Prostate gland (tissue), 2 donors: ENCODE measurements at regions not wholly inside any gene's neighbourhood (a gene's known extent, or its start where the extent isn't known, plus 50 kb on each side); places are given as distances from the start of the nearest gene placed in this dataset.

Source experiments
- DNase-seq: peaks from one replicate; pipeline ENCODE4 v3.0.0-alpha.2; 2019; ENCODE audit warnings: low spot score
- H3K27ac ChIP-seq, 2 donors: fragments of 200-600 bp; sonication (generic); 2 replicates each; pipeline ENCODE4 v1.5.1; 2017 to 2019
- H3K27me3 ChIP-seq: fragments of 200-600 bp; sonication (generic); replicated peaks from 2 replicates; pipeline ENCODE4 v1.5.1; 2019; ENCODE audit not compliant: insufficient read depth
- H3K36me3 ChIP-seq, 2 donors: fragments of 200-600 bp; sonication (generic); 1 replicate in 1 of 2; 2 replicates in 1 of 2; pipeline versions ENCODE4 v1.5.1 to v1.8.1; 2017 to 2019
- H3K4me1 ChIP-seq: fragments of 200-600 bp; sonication (generic); replicated peaks from 2 replicates; pipeline ENCODE4 v1.5.1; 2019
- H3K4me3 ChIP-seq, 2 donors: fragments of 200-600 bp; sonication (generic); 2 replicates each; pipeline ENCODE4 v1.5.1; 2017 to 2019
- H3K9me3 ChIP-seq: fragments of 200-600 bp; sonication (generic); 2 replicates; pipeline ENCODE4 v1.5.1; 2017
- POLR2A ChIP-seq: fragments of 450-650 bp; IDR thresholded peaks from one replicate; pipeline ENCODE4 v1.6.1; 2016; ENCODE audit warnings: antibody characterized with exemption, mild to moderate bottlenecking
- POLR2AphosphoS5 ChIP-seq: sonication (generic); formaldehyde crosslinking; IDR thresholded peaks from one replicate; pipeline ENCODE4 v1.6.1; 2017; ENCODE audit warnings: antibody characterized with exemption
- WGBS: methylation state at CpG from one replicate; pipeline ENCODE4 v1.1.5; 2018; 5-methylcytosine and 5-hydroxymethylcytosine counted together
- intact Hi-C: fragments of 100-400 bp; cut with DNase I; formaldehyde crosslinking; loops from one replicate; pipeline ENCODE4 v1.14.2; 2022
- TF ChIP-seq, protein P1 (sequence below), 4 experiments: fragments of 200-600 bp in 2 of 4; fragments of 450-650 bp in 2 of 4; sonication (generic) in 2 of 4; IDR thresholded peaks; 1 replicate in 3 of 4; 2 replicates in 1 of 4; pipeline ENCODE4 v1.5.1; 2016 to 2019; ENCODE audit warnings: antibody characterized with exemption in 4 of 4, mild to moderate bottlenecking in 2 of 4, moderate library complexity in 2 of 4

- H3K36me3 ChIP-seq = no peaks in the 10 kb centered on the region
- TF ChIP-seq POLR2A = no peak
- H3K9me3 ChIP-seq = no peaks in the 10 kb centered on the region
- H3K4me3 ChIP-seq = no peak overlapping the region
- H3K27me3 ChIP-seq = no peaks in the 10 kb centered on the region
- no peak overlapping the region for H3K27ac ChIP-seq
- no peaks in the 10 kb centered on the region for H3K4me1 ChIP-seq
- WGBS = 88% methylated on average over 1 of the region's 1 CpG
- intact Hi-C loops = no loop called here
- no peak for DNase-seq
These were observed 340.6 kb downstream of the RND3 start for GRCh38 chr2:150146879-150147278.

- Histone ChIP-seq H3K36me3 (no peaks in the 10 kb centered on the region), H3K27me3 (no peaks in the 10 kb centered on the region), H3K4me3 (no peak overlapping the region), H3K4me1 (no peaks in the 10 kb centered on the region), H3K27ac (no peak overlapping the region), H3K9me3 (no peaks in the 10 kb centered on the region)
- TF ChIP-seq POLR2A (no peak), POLR2AphosphoS5 (no peak)
- TF ChIP-seq, protein P1, sequence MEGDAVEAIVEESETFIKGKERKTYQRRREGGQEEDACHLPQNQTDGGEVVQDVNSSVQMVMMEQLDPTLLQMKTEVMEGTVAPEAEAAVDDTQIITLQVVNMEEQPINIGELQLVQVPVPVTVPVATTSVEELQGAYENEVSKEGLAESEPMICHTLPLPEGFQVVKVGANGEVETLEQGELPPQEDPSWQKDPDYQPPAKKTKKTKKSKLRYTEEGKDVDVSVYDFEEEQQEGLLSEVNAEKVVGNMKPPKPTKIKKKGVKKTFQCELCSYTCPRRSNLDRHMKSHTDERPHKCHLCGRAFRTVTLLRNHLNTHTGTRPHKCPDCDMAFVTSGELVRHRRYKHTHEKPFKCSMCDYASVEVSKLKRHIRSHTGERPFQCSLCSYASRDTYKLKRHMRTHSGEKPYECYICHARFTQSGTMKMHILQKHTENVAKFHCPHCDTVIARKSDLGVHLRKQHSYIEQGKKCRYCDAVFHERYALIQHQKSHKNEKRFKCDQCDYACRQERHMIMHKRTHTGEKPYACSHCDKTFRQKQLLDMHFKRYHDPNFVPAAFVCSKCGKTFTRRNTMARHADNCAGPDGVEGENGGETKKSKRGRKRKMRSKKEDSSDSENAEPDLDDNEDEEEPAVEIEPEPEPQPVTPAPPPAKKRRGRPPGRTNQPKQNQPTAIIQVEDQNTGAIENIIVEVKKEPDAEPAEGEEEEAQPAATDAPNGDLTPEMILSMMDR (IDR thresholded peaks at IDR 0.05) = no peak
- intact Hi-C loops = no loop called here
- DNase-seq = no peak
- 85% methylated on average over 4 of the region's 4 CpGs for WGBS
These were observed 342.2 kb downstream of the RND3 start for GRCh38 chr2:150145299-150145692.

DNA sequence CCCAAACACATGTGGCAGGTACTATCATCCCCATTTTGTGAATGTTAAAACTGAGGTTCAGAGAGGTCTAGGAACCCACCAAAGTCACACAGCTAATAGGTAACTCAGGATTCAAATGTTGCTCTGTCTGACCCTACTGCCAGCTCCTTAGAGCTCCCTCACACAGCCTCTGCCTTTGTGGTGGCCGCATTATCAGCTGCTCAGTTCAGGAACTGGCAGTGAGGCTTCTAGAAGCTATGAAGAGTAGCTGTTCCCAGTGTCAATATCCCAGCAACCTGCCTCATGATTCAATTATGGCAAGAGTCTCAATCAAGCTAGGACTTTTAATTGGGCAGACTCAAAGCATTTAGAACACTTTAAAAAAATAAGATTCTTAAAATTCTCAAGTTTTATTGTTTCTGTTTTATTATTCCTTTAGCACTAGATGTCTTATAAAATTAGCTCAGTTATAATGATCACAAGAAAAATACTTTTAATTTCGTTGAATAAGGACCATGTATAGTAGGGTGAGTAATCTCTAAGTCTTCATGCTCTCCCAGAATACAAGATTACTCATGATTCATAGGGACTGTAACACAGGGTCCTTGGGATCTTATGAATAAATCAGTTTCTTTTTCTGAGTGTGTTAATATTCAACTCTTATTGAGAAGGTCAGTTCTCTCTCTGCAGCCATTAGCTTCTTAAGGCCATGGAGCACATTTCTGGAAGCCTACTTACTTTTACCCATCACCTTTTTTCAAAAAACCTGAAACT, 342.7 kb downstream of the RND3 start:
- intact Hi-C loops = no loop called here
- 81% methylated on average over 2 of the region's 2 CpGs for WGBS

DNA sequence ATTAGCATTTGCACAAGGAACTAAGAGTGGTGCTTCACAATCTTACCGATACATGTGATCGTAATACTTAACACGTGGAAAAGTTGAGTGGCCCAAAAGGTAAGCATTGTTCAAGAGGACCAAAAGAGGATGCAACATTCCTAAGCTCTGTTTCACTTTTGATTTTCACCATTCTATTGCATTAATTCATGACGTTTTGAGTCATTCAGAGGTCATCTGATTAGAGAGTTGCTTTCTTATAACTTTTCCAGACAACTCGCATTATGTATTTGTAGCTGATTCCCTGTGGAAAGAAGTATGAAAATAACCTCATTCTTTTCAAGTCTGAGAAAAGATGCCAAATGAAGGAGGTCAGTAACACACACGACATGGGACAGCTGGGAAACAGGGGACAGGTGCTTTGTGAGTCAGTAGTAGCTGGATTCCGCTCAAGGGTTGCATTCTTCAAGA, 344.4 kb downstream of the RND3 start:
- Histone ChIP-seq H3K9me3 (no peaks in the 10 kb centered on the region), H3K4me1 (no peaks in the 10 kb centered on the region), H3K4me3 (no peak overlapping the region), H3K27ac (no peak overlapping the region), H3K36me3 (no peaks in the 10 kb centered on the region), H3K27me3 (no peaks in the 10 kb centered on the region)
- no peak for TF ChIP-seq POLR2AphosphoS5
- TF ChIP-seq, protein P1 (IDR thresholded peaks at IDR 0.05) = no peak
- TF ChIP-seq POLR2A = no peak
- 78% methylated on average over 7 of the region's 7 CpGs for WGBS
- intact Hi-C loops = no loop called here
- no peak for DNase-seq

More for the DNA sequence above, 342.7 kb downstream of the RND3 start:
- DNase-seq = no peak
- H3K9me3 ChIP-seq = no peaks in the 10 kb centered on the region
- no peaks in the 10 kb centered on the region for H3K27me3 ChIP-seq
- no peaks in the 10 kb centered on the region for H3K36me3 ChIP-seq
- no peaks in the 10 kb centered on the region for H3K4me1 ChIP-seq
- H3K27ac ChIP-seq = no peak overlapping the region
- TF ChIP-seq, protein P1 (IDR thresholded peaks at IDR 0.05) = no peak
- TF ChIP-seq POLR2A (no peak), POLR2AphosphoS5 (no peak)
- no peak overlapping the region for H3K4me3 ChIP-seq

- DNase-seq = no peak
- Histone ChIP-seq H3K9me3 (no peaks in the 10 kb centered on the region), H3K27ac (no peak overlapping the region), H3K36me3 (no peaks in the 10 kb centered on the region), H3K4me1 (no peaks in the 10 kb centered on the region), H3K4me3 (no peak overlapping the region), H3K27me3 (no peaks in the 10 kb centered on the region)
- intact Hi-C loops = no loop called here
- 100% methylated on average over 1 of the region's 1 CpG for WGBS
- TF ChIP-seq, protein P1 (IDR thresholded peaks at IDR 0.05) = no peak
- TF ChIP-seq POLR2A (no peak), POLR2AphosphoS5 (no peak)
These were observed 344.9 kb downstream of the RND3 start for GRCh38 chr2:150142561-150142960.
